HEK293 (cell line): ENCODE measurements at regions not wholly inside any gene's neighbourhood (a gene's known extent, or its start where the extent isn't known, plus 50 kb on each side); places are given as distances from the start of the nearest gene placed in this dataset.

Source experiments
- CTCF ChIA-PET: fragments of 350-600 bp; formaldehyde crosslinking; extraction: SDS; loops from one replicate; lab custom pipeline; 2021; ENCODE audit warnings: antibody characterized with exemption; lab: Yijun Ruan, JAX
- POLR2A ChIA-PET: fragments of 300-600 bp; formaldehyde crosslinking; extraction: SDS; loops from one replicate; lab custom pipeline; 2020; ENCODE audit warnings: antibody characterized with exemption, inconsistent platforms; lab: Yijun Ruan, JAX
- H3K27ac ChIP-seq: fragments of 200-500 bp; sonication (Bioruptor generic); 2 replicates; pipeline ENCODE4 v1.5.1; 2014; ENCODE audit warnings: low read depth, low read length, control low read depth, inconsistent platforms; ENCODE audit errors: extremely low read depth
- H3K36me3 ChIP-seq, 2 experiments: fragments of 200-500 bp in 1 of 2; sonication (Bioruptor generic) in 1 of 2; 1 replicate in 1 of 2; 2 replicates in 1 of 2; pipeline ENCODE4 v1.5.1; 2014 to 2017; ENCODE audit warnings: inconsistent platforms in 2 of 2, low read length in 2 of 2; ENCODE audit not compliant: control insufficient read depth in 2 of 2, insufficient read depth in 1 of 2
- H3K4me1 ChIP-seq: fragments of 200-500 bp; sonication (Bioruptor generic); 2 replicates; pipeline ENCODE4 v1.5.1; 2014; ENCODE audit warnings: mild to moderate bottlenecking, low read length, inconsistent platforms; ENCODE audit not compliant: control insufficient read depth, insufficient read depth
- H3K4me3 ChIP-seq: 2 replicates; pipeline ENCODE4 v1.5.1; 2011; ENCODE audit warnings: low read depth, mild to moderate bottlenecking, control low read depth, low read length, moderate library complexity
- H3K9me3 ChIP-seq: fragments of 200-500 bp; sonication (Bioruptor generic); 2 replicates; pipeline ENCODE4 v1.5.1; 2014; ENCODE audit warnings: low read depth, low read length, inconsistent platforms; ENCODE audit not compliant: control insufficient read depth, insufficient read depth
- FEZF1 ChIP-seq: fragments of 450-650 bp; formaldehyde crosslinking; IDR thresholded peaks from 2 replicates; pipeline ENCODE4 v1.5.1; 2016; ENCODE audit warnings: missing biosample characterization, missing genetic modification characterization
- GLIS2 ChIP-seq: fragments of 450-650 bp; formaldehyde crosslinking; IDR thresholded peaks from 2 replicates; pipeline ENCODE4 v1.5.1; 2016; ENCODE audit warnings: missing biosample characterization, missing genetic modification characterization
- MEIS1 ChIP-seq: sonication (generic); formaldehyde crosslinking; IDR thresholded peaks from 2 replicates; pipeline ENCODE4 v1.8.1; 2022; ENCODE audit warnings: missing genetic modification reagents, mild to moderate bottlenecking, borderline replicate concordance
- RBAK ChIP-seq: fragments of 450-650 bp; formaldehyde crosslinking; IDR thresholded peaks from 2 replicates; pipeline ENCODE4 v1.5.1; 2016; ENCODE audit warnings: missing biosample characterization, missing genetic modification characterization
- SCRT1 ChIP-seq: fragments of 450-650 bp; formaldehyde crosslinking; IDR thresholded peaks from 2 replicates; pipeline ENCODE4 v1.5.1; 2016; ENCODE audit warnings: missing biosample characterization, missing genetic modification characterization, borderline replicate concordance
- SCRT2 ChIP-seq: fragments of 450-650 bp; formaldehyde crosslinking; IDR thresholded peaks from 2 replicates; pipeline ENCODE4 v1.5.1; 2016; ENCODE audit warnings: missing biosample characterization, missing genetic modification characterization
- YY1 ChIP-seq: fragments of 450-650 bp; formaldehyde crosslinking; IDR thresholded peaks from 2 replicates; pipeline ENCODE4 v1.5.1; 2018; ENCODE audit warnings: missing biosample characterization, missing genetic modification characterization
- ZFHX2 ChIP-seq: fragments of 450-650 bp; formaldehyde crosslinking; conservative IDR thresholded peaks from 2 replicates; pipeline ENCODE4 v1.5.1; 2016; ENCODE audit warnings: missing biosample characterization, missing genetic modification characterization
- ZNF174 ChIP-seq: fragments of 450-650 bp; formaldehyde crosslinking; IDR thresholded peaks from 2 replicates; pipeline ENCODE4 v1.5.0; 2017; ENCODE audit warnings: missing biosample characterization, mild to moderate bottlenecking, missing genetic modification characterization
- ZNF211 ChIP-seq: fragments of 450-650 bp; formaldehyde crosslinking; IDR thresholded peaks from 2 replicates; pipeline ENCODE4 v1.5.1; 2016; ENCODE audit warnings: low read depth, missing biosample characterization, missing genetic modification characterization
- ZNF416 ChIP-seq: fragments of 450-650 bp; formaldehyde crosslinking; IDR thresholded peaks from 2 replicates; pipeline ENCODE4 v1.5.1; 2016; ENCODE audit warnings: missing biosample characterization, missing genetic modification characterization
- ZNF510 ChIP-seq: fragments of 450-650 bp; formaldehyde crosslinking; IDR thresholded peaks from 2 replicates; pipeline ENCODE4 v1.5.1; 2018; ENCODE audit warnings: mild to moderate bottlenecking, missing genetic modification characterization, missing biosample characterization; ENCODE audit not compliant: insufficient replicate concordance
- ZNF548 ChIP-seq: fragments of 450-650 bp; formaldehyde crosslinking; IDR thresholded peaks from 2 replicates; pipeline ENCODE4 v1.5.1; 2016; ENCODE audit warnings: missing biosample characterization, missing genetic modification characterization
- ZNF596 ChIP-seq: fragments of 450-650 bp; IDR thresholded peaks from 2 replicates; pipeline ENCODE4 v1.5.0; 2018; ENCODE audit warnings: missing biosample characterization, mild to moderate bottlenecking, missing genetic modification characterization, moderate library complexity
- ZNF654 ChIP-seq: fragments of 450-650 bp; formaldehyde crosslinking; IDR thresholded peaks from 2 replicates; pipeline ENCODE4 v1.5.1; 2016; ENCODE audit warnings: low read depth, missing biosample characterization, missing genetic modification characterization
- ZNF701 ChIP-seq: fragments of 450-650 bp; formaldehyde crosslinking; IDR thresholded peaks from 2 replicates; pipeline ENCODE4 v1.5.1; 2016; ENCODE audit warnings: missing biosample characterization, missing genetic modification characterization
- ZNF830 ChIP-seq: fragments of 450-650 bp; IDR thresholded peaks from 2 replicates; pipeline ENCODE4 v1.5.0; 2018; ENCODE audit warnings: missing biosample characterization, missing genetic modification characterization, low read depth, mild to moderate bottlenecking, moderate library complexity
- TF ChIP-seq, protein P1 (sequence below): fragments of 450-650 bp; formaldehyde crosslinking; IDR thresholded peaks from 2 replicates; pipeline ENCODE4 v1.5.1; 2016; ENCODE audit warnings: missing biosample characterization, missing genetic modification characterization, low read depth
- TF ChIP-seq, protein P2 (sequence below): fragments of 450-650 bp; formaldehyde crosslinking; IDR thresholded peaks from 2 replicates; pipeline ENCODE4 v1.5.1; 2017; ENCODE audit warnings: missing biosample characterization, missing genetic modification characterization
- TF ChIP-seq, protein P3 (sequence below): fragments of 450-650 bp; formaldehyde crosslinking; IDR thresholded peaks from 2 replicates; pipeline ENCODE4; 2016; ENCODE audit warnings: missing biosample characterization, missing genetic modification characterization
- TF ChIP-seq, protein P4 (sequence below): fragments of 450-650 bp; formaldehyde crosslinking; IDR thresholded peaks from 2 replicates; pipeline ENCODE4 v1.5.1; 2016; ENCODE audit warnings: missing biosample characterization, missing genetic modification characterization, borderline replicate concordance
- TF ChIP-seq, protein P5 (sequence below): fragments of 450-650 bp; formaldehyde crosslinking; IDR thresholded peaks from 2 replicates; pipeline ENCODE4 v1.5.1; 2016; ENCODE audit warnings: missing biosample characterization, missing genetic modification characterization, borderline replicate concordance
- TF ChIP-seq, protein P6 (sequence below): fragments of 450-650 bp; formaldehyde crosslinking; IDR thresholded peaks from 2 replicates; pipeline ENCODE4 v1.5.1; 2017; ENCODE audit warnings: missing biosample characterization, missing genetic modification characterization

DNA sequence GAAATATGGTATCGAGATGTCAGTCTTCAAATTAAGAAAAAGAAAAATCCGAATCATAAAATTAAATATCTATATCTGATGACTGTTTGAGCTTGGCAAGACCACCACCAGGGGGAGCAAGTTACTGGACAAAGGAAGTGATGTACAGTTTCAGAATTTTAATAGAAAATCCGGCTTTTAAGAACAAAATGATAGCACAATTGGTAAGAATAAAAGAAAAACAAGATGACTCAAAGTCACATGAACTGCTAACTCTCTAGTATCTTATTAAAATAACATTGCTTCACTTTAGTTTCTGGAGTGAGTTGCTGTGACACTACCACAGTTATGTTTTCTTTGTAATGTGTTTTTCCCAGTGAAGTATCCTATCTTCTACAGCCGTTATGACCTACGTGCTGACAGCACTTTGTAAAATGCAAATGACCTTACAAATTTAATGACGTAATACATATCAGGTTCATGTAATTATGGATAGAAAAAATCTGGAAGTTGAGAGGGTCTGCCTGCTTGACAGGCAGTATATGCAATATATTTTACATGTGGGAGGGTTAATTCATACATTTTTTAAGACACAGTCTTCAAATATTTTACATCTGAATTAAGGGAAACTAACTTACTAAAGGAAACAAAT is 405.3 kb upstream of the HS3ST5 start (continued):
- no peak for TF ChIP-seq ZNF596 (tag by site-specific recombination)
- no peak for TF ChIP-seq SCRT1 (tag by site-specific recombination)
- TF ChIP-seq, protein P1, sequence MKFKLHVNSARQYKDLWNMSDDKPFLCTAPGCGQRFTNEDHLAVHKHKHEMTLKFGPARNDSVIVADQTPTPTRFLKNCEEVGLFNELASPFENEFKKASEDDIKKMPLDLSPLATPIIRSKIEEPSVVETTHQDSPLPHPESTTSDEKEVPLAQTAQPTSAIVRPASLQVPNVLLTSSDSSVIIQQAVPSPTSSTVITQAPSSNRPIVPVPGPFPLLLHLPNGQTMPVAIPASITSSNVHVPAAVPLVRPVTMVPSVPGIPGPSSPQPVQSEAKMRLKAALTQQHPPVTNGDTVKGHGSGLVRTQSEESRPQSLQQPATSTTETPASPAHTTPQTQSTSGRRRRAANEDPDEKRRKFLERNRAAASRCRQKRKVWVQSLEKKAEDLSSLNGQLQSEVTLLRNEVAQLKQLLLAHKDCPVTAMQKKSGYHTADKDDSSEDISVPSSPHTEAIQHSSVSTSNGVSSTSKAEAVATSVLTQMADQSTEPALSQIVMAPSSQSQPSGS (tag by site-specific recombination) = peak; percentile 59; the same call in 1 of the 2 replicates
- TF ChIP-seq, protein P2, sequence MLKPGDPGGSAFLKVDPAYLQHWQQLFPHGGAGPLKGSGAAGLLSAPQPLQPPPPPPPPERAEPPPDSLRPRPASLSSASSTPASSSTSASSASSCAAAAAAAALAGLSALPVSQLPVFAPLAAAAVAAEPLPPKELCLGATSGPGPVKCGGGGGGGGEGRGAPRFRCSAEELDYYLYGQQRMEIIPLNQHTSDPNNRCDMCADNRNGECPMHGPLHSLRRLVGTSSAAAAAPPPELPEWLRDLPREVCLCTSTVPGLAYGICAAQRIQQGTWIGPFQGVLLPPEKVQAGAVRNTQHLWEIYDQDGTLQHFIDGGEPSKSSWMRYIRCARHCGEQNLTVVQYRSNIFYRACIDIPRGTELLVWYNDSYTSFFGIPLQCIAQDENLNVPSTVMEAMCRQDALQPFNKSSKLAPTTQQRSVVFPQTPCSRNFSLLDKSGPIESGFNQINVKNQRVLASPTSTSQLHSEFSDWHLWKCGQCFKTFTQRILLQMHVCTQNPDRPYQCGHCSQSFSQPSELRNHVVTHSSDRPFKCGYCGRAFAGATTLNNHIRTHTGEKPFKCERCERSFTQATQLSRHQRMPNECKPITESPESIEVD (tag by site-specific recombination) = no peak
- TF ChIP-seq YY1 (tag by site-specific recombination) = no peak
- no peak for TF ChIP-seq ZNF510 (tag by site-specific recombination)
- TF ChIP-seq, protein P3, sequence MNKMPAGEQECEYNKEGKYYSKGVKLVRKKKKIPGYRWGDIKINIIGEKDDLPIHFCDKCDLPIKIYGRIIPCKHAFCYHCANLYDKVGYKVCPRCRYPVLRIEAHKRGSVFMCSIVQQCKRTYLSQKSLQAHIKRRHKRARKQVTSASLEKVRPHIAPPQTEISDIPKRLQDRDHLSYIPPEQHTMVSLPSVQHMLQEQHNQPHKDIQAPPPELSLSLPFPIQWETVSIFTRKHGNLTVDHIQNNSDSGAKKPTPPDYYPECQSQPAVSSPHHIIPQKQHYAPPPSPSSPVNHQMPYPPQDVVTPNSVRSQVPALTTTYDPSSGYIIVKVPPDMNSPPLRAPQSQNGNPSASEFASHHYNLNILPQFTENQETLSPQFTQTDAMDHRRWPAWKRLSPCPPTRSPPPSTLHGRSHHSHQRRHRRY (tag by site-specific recombination) = no peak
- TF ChIP-seq ZNF701 (tag by site-specific recombination) = no peak
- TF ChIP-seq ZFHX2 (tag by site-specific recombination) = no peak
- no peak for TF ChIP-seq GLIS2
- TF ChIP-seq ZNF654 (tag by site-specific recombination) = peak; percentile 43
- TF ChIP-seq SCRT2 (tag by site-specific recombination) = no peak
- TF ChIP-seq, protein P4, sequence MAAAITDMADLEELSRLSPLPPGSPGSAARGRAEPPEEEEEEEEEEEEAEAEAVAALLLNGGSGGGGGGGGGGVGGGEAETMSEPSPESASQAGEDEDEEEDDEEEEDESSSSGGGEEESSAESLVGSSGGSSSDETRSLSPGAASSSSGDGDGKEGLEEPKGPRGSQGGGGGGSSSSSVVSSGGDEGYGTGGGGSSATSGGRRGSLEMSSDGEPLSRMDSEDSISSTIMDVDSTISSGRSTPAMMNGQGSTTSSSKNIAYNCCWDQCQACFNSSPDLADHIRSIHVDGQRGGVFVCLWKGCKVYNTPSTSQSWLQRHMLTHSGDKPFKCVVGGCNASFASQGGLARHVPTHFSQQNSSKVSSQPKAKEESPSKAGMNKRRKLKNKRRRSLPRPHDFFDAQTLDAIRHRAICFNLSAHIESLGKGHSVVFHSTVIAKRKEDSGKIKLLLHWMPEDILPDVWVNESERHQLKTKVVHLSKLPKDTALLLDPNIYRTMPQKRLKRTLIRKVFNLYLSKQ = no peak
- TF ChIP-seq ZNF416 (tag by site-specific recombination) = no peak
- no peak for TF ChIP-seq MEIS1

DNA sequence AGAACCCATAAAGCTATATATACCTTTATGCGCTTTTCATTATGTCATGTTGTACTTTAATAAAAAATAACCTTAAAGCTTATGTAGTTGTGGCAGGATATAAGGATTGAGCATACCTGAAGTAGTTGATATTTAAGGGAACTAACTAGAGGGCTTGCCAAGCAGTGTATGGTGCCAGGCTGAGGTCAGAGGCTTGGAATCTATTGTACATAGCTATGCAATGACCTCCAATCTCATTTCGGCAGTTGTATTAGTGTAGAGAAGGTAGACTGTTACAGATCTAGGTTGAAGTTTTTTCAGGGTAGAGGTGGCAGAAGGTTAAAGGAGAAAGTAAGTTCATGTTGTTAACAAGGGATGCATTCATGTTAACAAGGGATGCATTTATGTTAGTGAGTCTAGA is 397.7 kb upstream of the HS3ST5 start:
- CTCF ChIA-PET = interaction anchor here (0.6 to 0.9 kb wide), 2 partner anchors 9 to 77 kb away, joined by 3 read pairs; no protein-coding TSS in a partner anchor
- TF ChIP-seq ZNF830 (tag by site-specific recombination) (no peak), ZNF174 (tag by site-specific recombination) (no peak), ZNF548 (tag by site-specific recombination) (no peak), RBAK (no peak), ZNF211 (no peak), FEZF1 (no peak)
- TF ChIP-seq, protein P2 (tag by site-specific recombination) = no peak
- TF ChIP-seq, protein P5, sequence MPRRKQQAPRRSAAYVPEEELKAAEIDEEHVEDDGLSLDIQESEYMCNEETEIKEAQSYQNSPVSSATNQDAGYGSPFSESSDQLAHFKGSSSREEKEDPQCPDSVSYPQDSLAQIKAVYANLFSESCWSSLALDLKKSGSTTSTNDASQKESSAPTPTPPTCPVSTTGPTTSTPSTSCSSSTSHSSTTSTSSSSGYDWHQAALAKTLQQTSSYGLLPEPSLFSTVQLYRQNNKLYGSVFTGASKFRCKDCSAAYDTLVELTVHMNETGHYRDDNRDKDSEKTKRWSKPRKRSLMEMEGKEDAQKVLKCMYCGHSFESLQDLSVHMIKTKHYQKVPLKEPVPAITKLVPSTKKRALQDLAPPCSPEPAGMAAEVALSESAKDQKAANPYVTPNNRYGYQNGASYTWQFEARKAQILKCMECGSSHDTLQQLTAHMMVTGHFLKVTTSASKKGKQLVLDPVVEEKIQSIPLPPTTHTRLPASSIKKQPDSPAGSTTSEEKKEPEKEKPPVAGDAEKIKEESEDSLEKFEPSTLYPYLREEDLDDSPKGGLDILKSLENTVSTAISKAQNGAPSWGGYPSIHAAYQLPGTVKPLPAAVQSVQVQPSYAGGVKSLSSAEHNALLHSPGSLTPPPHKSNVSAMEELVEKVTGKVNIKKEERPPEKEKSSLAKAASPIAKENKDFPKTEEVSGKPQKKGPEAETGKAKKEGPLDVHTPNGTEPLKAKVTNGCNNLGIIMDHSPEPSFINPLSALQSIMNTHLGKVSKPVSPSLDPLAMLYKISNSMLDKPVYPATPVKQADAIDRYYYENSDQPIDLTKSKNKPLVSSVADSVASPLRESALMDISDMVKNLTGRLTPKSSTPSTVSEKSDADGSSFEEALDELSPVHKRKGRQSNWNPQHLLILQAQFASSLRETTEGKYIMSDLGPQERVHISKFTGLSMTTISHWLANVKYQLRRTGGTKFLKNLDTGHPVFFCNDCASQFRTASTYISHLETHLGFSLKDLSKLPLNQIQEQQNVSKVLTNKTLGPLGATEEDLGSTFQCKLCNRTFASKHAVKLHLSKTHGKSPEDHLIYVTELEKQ (tag by site-specific recombination) = no peak
- TF ChIP-seq, protein P6, sequence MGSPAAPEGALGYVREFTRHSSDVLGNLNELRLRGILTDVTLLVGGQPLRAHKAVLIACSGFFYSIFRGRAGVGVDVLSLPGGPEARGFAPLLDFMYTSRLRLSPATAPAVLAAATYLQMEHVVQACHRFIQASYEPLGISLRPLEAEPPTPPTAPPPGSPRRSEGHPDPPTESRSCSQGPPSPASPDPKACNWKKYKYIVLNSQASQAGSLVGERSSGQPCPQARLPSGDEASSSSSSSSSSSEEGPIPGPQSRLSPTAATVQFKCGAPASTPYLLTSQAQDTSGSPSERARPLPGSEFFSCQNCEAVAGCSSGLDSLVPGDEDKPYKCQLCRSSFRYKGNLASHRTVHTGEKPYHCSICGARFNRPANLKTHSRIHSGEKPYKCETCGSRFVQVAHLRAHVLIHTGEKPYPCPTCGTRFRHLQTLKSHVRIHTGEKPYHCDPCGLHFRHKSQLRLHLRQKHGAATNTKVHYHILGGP (tag by site-specific recombination) = no peak

More for the DNA sequence above, 397.7 kb upstream of the HS3ST5 start:
- Histone ChIP-seq H3K9me3 (no peaks in the 10 kb centered on the region), H3K36me3 (no peaks in the 10 kb centered on the region), H3K4me1 (no peaks in the 10 kb centered on the region), H3K4me3 (no peak overlapping the region), H3K27ac (no peak overlapping the region)
- POLR2A ChIA-PET = no interaction called here
